Dedifferentiated amniotic fluid mesenchymal stem cell (primary cell): ENCODE measurements at regions not wholly inside any gene's neighbourhood (a gene's known extent, or its start where the extent isn't known, plus 50 kb on each side); places are given as distances from the start of the nearest gene placed in this dataset.
A peak's percentile ranks its signal among the peaks of the same experiment; 100 is the strongest.
"Not testable (repeated sequence)": the region's sequence is repeated elsewhere in the genome, so short reads cannot be mapped to it uniquely, and the experiment has no call there.

Experiments used
- DNase-seq: peaks from one replicate; pipeline ENCODE4 v3.0.0-alpha.2; 2016; ENCODE audit errors: extremely low spot score

DNA sequence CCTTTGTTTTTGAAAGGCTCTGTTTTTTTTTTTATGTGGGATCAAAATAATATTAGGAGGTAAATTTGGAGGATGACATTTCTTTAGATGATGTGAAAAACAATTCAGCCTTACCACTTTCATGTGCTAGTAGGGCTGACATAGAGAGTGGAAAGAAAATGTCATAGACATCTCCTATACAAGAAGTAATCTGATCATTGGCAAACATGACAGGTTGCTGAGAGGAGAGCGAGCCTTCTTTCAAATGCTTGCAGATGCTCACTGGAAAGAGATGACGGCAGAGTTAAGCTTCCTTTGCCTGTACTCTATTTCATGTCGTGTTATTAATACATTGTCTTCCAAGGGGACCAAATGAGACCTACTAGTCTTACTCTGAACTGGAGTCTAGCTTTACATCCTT lies 160.1 kb upstream of the DAP start:
- no peak for DNase-seq

DNA sequence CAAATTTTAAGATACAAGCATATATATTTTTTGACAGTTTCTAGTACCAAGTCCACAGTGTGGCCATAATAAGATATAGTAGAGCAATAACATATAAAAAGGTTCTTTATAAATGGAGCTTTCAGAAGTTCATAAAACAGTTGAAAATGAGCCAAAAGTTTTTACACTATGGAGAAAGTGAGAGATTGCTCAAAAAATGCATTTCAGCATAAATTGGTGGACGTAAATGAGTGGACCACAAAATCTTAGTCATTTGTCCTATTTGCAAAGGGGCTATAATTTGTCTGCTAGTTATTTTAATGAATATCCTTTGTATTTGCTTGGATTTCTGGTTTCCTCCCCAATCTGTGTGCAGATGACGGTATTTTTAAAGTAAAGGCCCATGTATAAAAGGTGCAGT lies 159.4 kb upstream of the DAP start:
- no peak for DNase-seq

DNA sequence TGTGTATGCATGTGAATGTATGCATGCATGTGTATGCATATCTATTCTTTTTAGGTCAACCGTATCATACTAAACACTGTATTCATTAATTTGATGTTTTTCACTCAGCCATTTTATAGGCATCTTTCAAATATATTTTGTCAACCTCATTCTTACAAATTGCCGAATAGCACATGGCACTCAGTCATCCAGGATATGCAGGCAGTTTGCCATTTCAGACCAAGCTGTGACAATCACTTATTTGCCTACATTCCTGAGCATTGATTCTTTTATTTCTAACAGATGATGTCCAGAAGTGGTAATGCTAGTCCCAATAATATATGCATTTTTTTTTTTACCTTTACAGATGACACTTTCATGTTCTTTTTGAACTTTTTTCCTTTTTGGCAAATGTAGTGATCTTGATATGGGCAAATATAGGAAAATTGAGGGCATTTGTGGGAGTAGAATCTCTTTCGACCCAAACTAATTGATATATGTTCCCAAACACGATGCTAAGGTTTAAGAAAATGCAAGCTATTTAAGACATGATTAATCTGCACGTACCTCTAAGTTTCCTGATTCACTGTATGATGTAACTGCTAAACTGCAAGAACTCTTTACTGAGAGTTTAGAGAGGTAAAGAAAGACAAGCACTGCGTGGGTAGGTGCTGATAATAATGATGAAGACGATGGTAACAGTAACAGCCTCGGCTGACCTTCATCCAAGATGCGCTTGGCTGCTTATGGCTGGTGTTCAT lies 153.9 kb upstream of the DAP start:
- DNase-seq: no peak

DNA sequence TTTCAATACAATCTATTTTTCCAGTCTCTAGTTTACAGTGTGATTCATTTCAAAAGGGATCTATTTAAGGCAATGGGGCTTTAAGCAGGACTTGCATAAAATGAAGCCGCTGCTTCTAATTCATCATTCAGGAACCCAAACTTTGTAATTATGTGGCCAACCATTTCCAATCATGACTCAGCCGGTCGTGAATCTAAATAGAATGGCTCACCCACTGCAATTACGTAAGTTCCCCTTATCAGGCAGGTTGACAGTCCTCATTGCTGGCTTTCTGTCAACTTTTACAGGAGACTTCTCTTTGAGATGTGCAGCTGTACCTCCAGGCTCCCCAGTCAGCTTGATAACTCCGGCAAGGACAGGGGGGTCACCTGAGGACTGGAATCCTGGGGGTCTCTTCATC lies 152.8 kb upstream of the DAP start:
- peak; percentile 65 for DNase-seq

DNA sequence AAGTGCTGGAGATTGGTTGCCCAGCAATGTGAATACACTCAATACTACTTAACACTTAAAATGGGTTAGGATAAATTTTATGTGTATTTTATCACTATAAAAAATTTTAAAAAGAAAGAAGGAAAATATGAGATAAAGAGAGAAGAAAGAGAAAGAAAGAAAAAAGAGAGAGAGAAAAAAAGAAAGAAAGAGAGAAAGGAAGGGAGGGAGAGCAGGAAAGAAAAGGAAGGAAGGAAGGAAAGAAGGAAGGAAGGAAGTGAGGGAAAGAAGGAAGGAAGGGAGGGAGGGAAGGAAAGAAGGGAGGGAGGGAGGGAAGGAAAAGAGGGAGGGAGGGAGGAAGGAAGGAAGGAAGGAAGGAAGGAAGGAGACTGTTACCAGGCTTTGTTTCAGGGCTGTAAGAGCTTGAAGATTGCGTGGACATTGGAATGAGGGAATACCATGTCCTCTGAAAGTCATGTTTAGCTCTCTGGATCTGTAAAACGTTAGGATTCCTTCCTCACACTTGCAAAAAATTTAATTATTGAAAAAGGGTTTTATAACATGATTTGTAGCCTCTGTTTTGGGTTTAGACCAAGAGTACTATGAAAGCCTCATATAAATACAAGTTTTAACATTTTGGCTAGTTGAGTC lies 152.3 kb upstream of the DAP start:
- DNase-seq: no peak

DNA sequence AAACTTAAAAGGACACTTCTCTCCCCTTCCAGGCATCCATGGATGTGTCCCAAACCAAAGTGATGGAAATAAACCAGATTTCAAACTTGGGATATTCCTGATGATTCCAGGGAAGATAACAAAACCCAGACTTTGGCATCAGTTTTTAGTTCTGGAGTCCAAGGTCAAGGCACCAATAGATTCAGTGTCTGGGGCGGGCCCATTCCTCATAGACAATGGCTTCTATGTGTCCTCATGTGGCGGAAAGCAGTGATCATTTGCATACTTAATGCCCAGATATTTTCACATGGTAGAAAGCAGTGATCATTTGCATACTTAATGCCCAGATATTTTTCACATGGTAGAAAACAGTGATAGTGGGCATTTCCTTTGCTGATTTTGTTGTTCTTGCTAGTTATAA lies 151.4 kb upstream of the DAP start:
- DNase-seq: no peak

DNA sequence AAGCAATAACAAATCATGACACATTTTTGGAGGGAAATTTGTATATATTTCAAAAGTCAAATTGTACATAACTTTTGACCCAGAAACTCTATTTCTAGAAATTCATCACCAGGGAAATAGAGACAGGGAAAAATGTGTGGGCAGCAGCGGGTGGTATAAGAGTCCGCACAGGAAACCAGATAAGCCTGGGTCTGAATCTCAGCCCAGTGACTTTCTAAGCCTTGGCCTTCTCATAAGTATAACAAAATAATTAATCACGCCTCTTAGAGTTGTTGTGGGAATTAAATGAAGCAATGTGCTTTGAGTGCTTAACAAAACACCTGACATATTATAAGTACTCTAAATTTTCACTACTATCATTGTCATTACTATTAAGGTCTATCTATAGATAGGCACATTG lies 149.2 kb upstream of the DAP start:
- DNase-seq: no peak

DNA sequence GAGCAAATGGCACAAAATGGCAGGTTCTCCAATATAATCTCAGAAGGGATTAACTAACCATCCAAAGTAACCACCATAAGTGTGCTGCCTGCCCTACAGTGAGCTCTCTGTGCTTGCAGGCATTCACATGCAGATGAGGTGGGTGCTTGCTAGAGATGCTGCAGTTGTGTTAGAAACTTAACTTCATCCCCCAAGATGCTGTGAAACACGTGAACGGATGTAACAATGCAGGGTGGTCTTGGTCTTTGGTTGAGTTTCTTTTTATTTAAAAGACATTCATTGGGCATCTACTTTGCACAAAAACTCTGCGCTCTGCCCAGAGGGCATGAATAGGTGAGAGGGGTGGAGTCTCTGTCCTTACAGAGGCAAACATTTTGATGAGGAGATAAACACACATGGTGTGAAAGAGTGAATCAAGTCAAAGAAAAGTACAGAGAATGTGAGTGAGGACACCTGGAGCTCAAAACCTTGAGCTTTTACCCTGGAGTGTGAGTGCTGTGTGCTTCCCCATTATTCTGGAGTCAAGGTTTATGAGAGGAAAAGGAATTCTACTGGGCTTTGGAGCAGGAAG lies 143.9 kb upstream of the DAP start:
- DNase-seq: no peak

DNA sequence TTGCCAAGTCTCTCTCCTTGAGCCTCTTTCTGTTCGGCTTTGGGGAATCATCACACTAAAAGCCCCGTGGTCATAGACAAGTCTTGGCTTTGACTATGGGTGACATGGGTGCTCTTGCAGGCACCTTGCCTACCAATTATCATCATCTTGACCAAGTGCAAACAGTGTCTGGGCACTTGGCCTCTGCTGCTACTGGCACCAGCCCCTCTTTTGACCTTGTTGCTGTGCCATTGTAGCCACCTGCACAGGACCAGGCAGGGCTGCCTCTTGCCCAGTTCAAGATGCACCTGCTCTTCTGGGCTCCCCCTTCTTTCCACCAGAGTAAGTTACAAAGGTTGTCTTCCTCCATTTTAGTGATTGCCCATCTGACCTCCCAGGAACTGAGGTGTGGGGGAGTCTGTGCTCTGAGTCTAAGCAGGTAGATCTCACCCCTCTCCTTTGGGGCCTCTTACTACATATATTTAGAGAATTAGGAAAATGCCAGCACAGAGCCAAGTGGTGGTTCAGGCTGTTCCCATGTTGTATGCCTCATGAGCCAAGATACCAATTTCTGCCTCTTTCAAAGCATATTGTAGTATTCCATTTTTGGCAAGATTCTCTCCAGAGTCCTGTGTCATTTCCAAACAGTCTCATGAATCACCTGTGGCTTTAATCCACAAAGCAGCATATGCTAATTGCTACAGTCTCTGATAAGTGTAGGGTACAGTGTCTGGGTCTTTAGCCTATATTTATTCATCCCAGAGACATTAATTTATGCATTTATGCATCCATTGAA lies 142.9 kb upstream of the DAP start:
- no peak for DNase-seq

DNA sequence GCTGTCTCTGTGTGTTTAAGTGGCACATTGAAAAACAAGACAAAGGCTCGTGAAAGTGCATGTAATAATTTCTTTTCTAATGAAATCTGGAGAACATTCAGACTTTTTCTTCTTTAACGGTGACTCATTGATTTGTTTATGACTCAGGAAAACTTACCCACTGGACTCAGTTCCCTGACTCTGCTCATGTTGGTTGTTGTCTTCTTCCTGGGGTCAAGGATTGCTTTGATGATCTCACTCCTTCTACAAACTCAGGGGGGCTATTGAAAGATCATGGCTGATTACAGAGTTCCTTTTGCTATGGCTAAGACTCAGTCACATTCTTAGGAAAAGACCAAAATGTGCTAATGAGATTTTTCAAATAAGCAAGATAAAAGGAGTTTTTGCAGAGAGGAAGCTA lies 141.1 kb upstream of the DAP start:
- peak; percentile 38 for DNase-seq

DNA sequence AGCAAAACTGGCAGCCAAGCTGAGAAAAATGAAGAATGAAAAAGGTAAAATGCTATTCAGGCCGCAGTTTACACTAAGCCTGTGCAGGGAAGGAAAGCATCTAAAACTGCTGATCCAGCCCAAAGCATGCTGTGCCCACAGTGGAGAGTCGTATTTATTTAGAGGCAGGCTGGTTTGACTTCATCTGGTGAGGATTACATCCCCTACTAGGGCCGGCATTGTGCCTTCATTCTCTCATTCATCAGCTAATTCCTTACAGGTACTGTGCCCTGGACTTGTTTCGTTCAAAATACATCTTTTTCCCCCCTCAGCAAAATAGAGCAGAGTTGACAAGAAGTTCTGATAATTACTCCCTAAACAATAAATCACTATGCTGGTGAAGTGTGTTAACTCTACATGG lies 137.5 kb upstream of the DAP start:
- no peak for DNase-seq

DNA sequence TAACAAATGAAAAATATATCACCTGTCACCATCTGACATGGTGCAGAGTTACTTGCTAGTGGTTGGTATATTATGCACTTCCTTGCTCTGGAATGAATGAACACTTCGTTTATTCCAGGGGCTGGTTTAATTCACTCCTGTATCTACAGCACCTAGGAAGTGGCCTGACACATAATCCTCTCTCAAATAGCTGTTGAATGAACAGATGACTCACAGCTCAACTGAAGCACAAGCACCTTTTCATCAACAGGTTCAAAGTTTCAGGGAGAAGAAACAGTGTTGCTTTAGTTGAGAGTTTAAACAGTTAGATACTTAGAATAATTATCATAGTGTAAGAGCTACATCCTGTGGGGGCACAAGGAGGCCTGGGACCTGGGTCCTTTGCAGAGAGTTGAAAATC lies 135.0 kb upstream of the DAP start:
- no peak for DNase-seq

DNA sequence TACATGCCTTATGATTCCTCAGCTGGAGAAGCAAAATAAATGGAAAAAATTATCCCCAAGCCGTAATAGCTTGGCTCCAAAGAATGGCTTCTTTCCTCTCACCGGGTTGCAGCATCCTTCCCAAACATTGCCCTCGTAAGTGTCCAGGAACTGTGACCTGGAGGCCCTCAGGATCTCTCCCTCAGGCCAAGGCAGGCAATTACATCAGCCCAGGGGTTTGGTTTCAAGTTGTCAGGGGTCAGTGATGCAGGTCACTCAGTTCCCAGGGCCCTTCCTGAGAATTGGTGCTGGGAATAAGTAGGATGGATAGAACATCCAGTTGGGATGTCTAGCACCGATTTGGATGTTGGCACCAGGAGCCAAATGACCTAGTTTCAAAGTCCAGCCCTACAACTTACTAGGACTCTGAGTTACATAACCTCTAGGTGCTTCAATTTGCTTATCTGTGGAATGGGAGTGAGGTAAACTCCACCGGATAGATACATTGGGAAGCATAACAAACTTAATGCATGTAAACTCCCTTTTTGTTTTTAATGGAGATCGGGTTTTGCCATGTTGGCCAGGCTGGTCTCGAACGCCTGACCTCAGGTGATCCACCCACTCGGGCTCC lies 133.5 kb upstream of the DAP start:
- DNase-seq: no peak

DNA sequence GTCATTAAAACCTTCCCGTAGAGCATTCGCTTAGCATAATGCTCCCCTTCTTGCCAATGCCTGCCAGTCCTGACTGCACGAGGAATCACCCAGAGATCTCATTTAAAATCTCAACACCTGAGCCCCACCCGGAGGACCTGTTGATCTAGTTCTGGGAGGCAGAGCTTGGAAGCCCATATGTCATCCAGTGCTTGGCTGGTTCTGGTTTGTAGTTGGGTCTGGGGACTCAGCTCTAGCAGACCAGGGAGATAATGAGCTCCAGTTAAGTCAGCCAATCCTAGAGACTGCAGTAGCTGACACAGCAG lies 131.8 kb upstream of the DAP start:
- DNase-seq: no peak

DNA sequence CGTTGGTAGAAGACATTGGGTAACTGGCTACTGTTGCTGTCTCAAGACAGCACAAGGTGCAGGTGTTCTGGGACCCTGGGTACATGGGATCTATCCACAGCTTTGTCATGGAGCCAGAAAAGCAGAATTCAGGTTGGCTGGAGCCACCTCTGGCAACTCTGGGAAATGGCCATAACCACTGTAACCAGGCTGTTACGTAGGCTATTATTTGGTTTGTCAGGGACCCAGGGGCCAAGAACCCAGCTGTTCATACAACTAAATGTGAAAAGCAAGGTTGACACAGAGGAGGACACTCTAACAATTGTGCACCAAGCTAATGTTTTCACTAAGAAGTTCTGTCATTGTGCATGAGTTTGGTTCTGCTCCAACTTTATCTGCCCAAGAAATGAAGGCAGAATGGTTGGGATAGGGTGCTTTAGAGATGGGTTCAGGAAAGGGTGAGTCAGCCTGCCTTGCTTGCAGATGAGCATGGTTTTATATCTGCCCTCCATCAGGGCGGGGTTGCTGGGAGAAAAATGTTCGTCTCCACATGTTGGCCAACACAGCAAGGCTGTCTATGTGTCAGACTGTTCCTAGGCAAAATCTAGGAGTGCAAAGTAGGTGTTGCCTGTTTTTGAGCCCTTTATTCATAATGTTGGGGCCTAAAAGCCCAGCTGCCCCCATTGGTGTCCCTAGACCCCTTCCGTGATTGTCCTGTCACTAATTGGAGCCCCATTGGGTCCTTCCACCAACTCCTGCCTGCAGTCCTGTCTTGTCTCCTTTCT lies 131.3 kb upstream of the DAP start:
- DNase-seq: no peak

DNA sequence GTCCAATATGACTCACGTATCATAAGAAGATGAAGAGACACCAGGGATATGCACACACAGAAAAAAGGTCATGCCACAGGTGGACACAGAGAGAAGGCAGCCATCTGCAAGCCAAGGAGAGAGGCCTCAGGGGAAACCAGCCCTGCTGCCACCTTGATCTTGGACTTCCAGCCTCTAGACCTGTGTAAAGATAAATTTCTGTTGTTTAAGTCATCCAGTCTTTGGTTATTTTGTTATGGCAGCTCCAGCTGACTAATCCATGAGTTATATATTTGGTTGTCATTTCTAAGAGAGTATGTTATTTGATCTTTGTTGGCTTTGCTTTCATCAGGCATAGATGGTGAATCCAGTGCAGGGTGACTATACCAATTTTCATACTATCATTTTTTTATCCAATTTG lies 130.2 kb upstream of the DAP start:
- DNase-seq: no peak

DNA sequence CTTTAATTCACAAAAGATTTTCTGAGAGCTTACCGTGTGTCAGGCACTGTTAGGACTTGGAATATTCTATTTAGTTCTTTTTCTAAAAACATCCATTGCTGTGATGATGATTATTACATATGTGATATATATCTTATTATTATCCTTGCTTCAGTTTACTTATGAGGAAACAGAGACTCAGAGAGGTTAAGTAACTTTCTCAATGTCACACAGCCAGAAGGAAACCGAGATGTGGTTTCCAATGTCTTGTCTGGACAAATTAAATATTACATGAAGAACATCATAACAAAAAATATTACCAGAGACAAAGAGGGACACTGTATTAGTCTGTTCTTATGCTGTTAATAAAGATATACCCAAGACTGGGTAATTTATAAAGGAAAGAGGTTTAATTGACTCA lies 125.5 kb upstream of the DAP start:
- DNase-seq: no peak

DNA sequence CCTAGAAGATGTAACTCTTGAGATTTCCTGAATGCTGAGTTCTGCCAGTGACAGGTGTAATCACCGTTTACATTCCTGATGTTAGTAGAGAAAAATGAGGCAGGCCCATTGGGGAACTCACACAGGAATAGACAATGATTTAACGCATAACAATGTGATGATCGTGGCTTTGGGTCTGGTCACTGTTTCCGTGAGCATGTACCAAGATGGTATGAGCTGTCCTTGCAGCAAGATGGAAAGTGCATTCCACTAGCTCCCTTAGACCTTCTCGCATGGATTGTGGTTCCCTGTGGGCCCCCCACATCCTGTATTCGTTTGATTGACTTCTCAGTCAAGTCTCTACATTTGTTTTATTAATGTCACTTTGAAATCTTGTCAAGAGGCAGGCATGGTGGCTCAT lies 124.0 kb upstream of the DAP start:
- no peak for DNase-seq

DNA sequence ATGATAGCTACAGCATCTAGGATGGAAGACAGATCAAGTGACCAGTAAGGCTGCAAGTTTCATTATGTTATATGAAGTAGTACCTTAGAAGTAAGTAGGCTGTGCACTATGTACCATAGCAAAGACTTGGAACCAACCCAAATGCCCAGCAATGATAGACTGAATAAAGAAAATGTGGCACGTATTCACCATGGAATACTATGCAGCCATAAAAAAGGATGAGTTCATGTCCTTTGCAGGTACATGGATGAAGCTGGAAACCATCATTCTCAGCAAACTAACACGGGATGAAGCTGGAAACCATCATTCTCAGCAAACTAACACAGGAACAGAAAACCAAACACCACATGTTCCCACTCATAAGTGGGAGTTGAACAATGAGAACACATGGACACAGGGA lies 122.9 kb upstream of the DAP start:
- DNase-seq: not testable (repeated sequence)

DNA sequence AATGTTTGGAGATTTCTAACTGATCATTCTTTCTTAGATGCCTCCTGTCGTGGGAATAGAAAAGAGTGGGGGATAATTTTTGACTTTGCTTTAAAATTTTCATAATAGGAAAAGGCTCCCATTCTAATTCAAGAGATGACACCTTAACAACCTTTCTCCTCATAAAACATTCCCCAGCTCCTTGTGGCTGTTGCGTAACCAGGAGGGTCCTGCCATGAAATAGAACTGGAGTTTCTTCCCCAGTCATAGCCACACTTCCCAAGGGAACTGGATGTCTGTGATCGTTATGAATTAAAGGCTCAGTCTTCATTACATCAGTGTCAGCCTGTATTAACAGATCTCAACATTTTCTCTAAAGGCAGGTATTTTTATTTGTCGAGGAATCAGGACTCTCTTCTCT lies 119.9 kb upstream of the DAP start:
- DNase-seq: no peak

DNA sequence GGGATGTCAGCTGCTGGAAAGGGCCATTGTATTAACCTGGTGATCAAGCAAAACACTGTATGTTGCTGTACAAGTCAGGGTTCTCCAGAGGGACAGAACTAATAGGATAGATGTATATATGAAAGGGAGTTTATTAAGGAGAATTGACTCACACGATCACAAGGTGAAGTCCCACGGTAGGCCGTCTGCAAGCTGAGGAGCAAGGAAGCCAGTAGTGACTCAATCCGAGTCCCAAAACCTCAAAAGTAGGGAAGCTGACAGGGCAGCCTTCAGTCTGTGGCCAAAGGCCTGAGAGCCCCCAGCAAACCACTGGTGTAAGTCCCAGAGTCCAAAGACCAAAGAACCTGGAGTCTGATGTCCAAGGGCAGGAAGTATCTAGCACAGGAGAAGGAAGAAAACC lies 116.0 kb upstream of the DAP start:
- DNase-seq: not testable (repeated sequence)
